ENCODE measurements at regions not wholly inside any gene's neighbourhood (a gene's known extent, or its start where the extent isn't known, plus 50 kb on each side); places are given as distances from the start of the nearest gene placed in this dataset.

GRCh38 chr5:159820692-159821091 is 95.6 kb upstream of the ADRA1B start:
- no peak overlapping the region for H3K4me3 ChIP-seq (ENCODE audit: low read depth in 1 of 3, low read length in 3 of 3)
- WGBS, result 93% methylated on average over 3 of the region's 3 CpGs
- H3K27me3 ChIP-seq (ENCODE audit: control insufficient read depth in 4 of 4, insufficient read depth in 4 of 4, low read length in 3 of 4), result no peaks in the 10 kb centered on the region
- DNase-seq (ENCODE audit: low spot score), result no peak
- H3K4me1 ChIP-seq (ENCODE audit: control insufficient read depth in 4 of 4, insufficient read depth in 4 of 4, low read length in 3 of 4), result no peaks in the 10 kb centered on the region
- H3K36me3 ChIP-seq (ENCODE audit: control insufficient read depth in 4 of 4, insufficient read depth in 3 of 4, low read depth in 1 of 4, low read length in 3 of 4), result no peaks in the 10 kb centered on the region
- no peaks in the 10 kb centered on the region for H3K9me3 ChIP-seq (ENCODE audit: control insufficient read depth in 4 of 4, low read length in 3 of 4)
- no peak overlapping the region for H3K9ac ChIP-seq (ENCODE audit: low read depth in 1 of 2, low read length in 2 of 2)
- no peak for TF ChIP-seq ZBTB33 (IDR thresholded peaks at IDR 0.05)
- TF ChIP-seq SP1 (IDR thresholded peaks at IDR 0.05), result no peak
- no peak for TF ChIP-seq FOXA1 (IDR thresholded peaks at IDR 0.05)
- TF ChIP-seq FOXA2 (IDR thresholded peaks at IDR 0.05), result no peak
- TF ChIP-seq JUND (IDR thresholded peaks at IDR 0.05), result no peak
- TF ChIP-seq CTCF (IDR thresholded peaks at IDR 0.05; ENCODE audit: low read depth, low read length, missing input control), result no peak
- TF ChIP-seq ATF3 (IDR thresholded peaks at IDR 0.05), result no peak
- TF ChIP-seq TAF1 (conservative IDR thresholded peaks at IDR 0.05), result no peak
- TF ChIP-seq REST (IDR thresholded peaks at IDR 0.05), result no peak
- no peak for TF ChIP-seq NR2F2 (IDR thresholded peaks at IDR 0.05)
- no peak for TF ChIP-seq RXRA (IDR thresholded peaks at IDR 0.05)
- no peak for TF ChIP-seq RAD21 (IDR thresholded peaks at IDR 0.05)
- TF ChIP-seq GABPA (IDR thresholded peaks at IDR 0.05 in 1 of 2, conservative IDR thresholded peaks at IDR 0.05 in 1 of 2), result no peak
- TF ChIP-seq EGR1 (IDR thresholded peaks at IDR 0.05; ENCODE audit: low read depth in 2 of 2), result no peak
- TF ChIP-seq MAX (IDR thresholded peaks at IDR 0.05), result no peak
- TF ChIP-seq HNF4G (IDR thresholded peaks at IDR 0.05), result no peak
- TF ChIP-seq YY1 (IDR thresholded peaks at IDR 0.05), result no peak
- no peak for TF ChIP-seq HNF4A (conservative IDR thresholded peaks at IDR 0.05)
- no peak overlapping the region for H3K27ac ChIP-seq (ENCODE audit: low read depth in 1 of 2, low read length in 2 of 2)
